ENCODE measurements at regions not wholly inside any gene's neighbourhood (a gene's known extent, or its start where the extent isn't known, plus 50 kb on each side); places are given as distances from the start of the nearest gene placed in this dataset.

DNA sequence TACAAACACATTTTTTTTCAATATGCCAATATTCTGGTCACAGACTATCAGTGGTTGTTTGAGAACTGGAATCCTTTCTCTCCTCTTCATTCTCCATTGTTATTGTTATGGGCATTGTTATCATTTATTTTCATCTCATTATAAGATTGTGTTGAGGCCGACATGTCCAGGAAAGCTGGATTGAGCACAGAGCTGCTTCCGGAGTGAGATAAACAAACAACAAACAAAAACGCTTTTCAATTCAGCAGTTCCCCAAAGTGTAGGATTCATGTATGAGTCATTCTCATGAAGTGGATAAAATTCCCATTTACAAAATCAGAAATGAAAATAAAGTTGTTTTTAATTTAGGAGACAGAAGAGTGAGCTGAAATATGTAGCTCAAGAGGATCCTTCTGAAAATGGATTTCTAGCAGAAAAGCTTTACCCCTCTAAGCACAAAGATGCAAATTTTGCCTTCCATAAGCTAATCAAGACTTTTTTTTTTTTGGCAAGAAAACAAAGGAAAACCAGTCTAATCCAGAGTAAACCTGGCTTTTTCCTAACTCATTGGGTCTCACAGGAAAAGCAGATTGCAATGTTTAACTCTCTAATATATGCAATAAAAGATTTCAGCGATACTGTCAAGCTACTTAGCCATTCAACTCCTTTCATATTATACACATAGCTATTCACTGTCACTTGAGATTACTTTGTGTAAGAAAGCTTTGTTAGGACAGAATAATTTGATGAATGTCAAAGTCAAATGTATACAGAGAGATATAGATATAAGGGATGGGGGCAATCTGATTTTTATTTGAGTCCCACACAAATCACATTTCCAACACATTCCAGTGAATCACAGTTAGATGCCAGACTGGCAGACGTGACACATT, 1441.7 kb upstream of the CELF4 start:
- H3K9me3 ChIP-seq = no peaks in the 10 kb centered on the region
- DNase-seq (no peak), ATAC-seq (ENCODE audit: low FRiP score in 2 of 2) (no peak)
- no peak for TF ChIP-seq POLR2A (IDR thresholded peaks at IDR 0.05)
- no peak for TF ChIP-seq EP300 (IDR thresholded peaks at IDR 0.05)
- TF ChIP-seq CTCF (IDR thresholded peaks at IDR 0.05) = no peak
- TF ChIP-seq POLR2AphosphoS5 (IDR thresholded peaks at IDR 0.05) = no peak
- no peak overlapping the region for H3K27ac ChIP-seq
- no peaks in the 10 kb centered on the region for H3K27me3 ChIP-seq
- H3K36me3 ChIP-seq = no peaks in the 10 kb centered on the region
- no peaks in the 10 kb centered on the region for H3K4me1 ChIP-seq
- H3K4me3 ChIP-seq = no peak overlapping the region
- 68 to 69% methylated on average over 5 of the region's 5 CpGs for WGBS, 2 donors

GRCh38 chr18:38996056-38996455, 1430.5 kb upstream of the CELF4 start:
- TF ChIP-seq CTCF (IDR thresholded peaks at IDR 0.05) = no peak
- no peak for TF ChIP-seq POLR2AphosphoS5 (IDR thresholded peaks at IDR 0.05)
- no peak for TF ChIP-seq EP300 (IDR thresholded peaks at IDR 0.05)
- TF ChIP-seq POLR2A (IDR thresholded peaks at IDR 0.05) = no peak
- 82 to 87% methylated on average over 3 of the region's 3 CpGs for WGBS, 2 donors
- DNase-seq (no peak), ATAC-seq (ENCODE audit: low FRiP score in 2 of 2) (no peak)
- no peak overlapping the region for H3K4me3 ChIP-seq
- no peak overlapping the region for H3K27ac ChIP-seq
- H3K4me1 ChIP-seq = no peaks in the 10 kb centered on the region
- peaks cover 0 to 1% (median 0%) of the 10 kb centered on the region in 4 donors for H3K9me3 ChIP-seq
- H3K36me3 ChIP-seq = no peaks in the 10 kb centered on the region
- no peaks in the 10 kb centered on the region for H3K27me3 ChIP-seq

DNA sequence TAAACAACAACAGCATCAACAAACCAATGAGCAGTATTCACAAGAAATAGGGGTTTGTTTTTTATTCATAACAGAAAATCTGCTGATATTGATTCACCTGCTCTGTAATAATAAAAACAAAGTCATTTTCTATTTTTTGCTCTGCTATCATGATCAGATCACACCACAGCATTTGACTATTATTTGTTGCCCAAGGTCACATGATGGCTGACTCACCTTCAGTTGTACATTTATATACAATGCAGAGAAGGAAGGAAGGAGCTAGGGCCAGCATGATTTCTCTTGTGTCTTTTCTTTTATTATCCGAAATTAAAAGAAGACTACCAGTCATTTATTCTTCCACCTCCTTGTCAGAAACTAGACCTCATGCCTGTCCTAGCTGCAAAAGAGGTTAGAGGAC, 1427.7 kb upstream of the CELF4 start:
- no peaks in the 10 kb centered on the region for H3K4me1 ChIP-seq
- TF ChIP-seq POLR2A (IDR thresholded peaks at IDR 0.05) = no peak
- TF ChIP-seq EP300 (IDR thresholded peaks at IDR 0.05) = no peak
- no peak for TF ChIP-seq POLR2AphosphoS5 (IDR thresholded peaks at IDR 0.05)
- no peak for TF ChIP-seq CTCF (IDR thresholded peaks at IDR 0.05)
- no peak overlapping the region for H3K27ac ChIP-seq
- ATAC-seq (ENCODE audit: low FRiP score in 2 of 2) (no peak), DNase-seq (no peak)
- H3K4me3 ChIP-seq = no peak overlapping the region
- peaks cover 0 to 3% (median 0%) of the 10 kb centered on the region in 4 donors for H3K9me3 ChIP-seq
- H3K27me3 ChIP-seq = no peaks in the 10 kb centered on the region
- WGBS, 2 donors = 78 to 82% methylated on average over 1 of the region's 1 CpG
- no peaks in the 10 kb centered on the region for H3K36me3 ChIP-seq

DNA sequence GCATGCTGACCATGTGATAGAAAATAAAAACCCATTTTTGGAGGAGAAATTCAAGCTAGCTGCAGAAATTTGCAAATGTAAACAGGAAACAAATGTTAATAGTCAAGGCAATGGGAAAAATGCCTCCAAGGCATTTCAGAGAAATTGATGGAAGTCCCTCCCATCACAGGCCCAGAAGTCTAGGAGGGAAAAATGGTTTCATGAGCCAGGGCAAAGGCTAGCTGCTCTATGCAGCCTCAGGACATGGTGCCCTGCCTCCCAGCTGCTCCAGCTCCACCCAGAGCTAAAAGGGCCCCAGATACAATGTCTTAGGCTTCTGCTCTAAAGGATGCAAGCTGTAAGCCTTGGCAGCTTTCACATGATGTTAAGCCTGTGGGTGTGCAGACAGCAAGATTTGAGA, 1419.4 kb upstream of the CELF4 start:
- TF ChIP-seq POLR2A (IDR thresholded peaks at IDR 0.05) (no peak), POLR2AphosphoS5 (IDR thresholded peaks at IDR 0.05) (no peak), EP300 (IDR thresholded peaks at IDR 0.05) (no peak), CTCF (IDR thresholded peaks at IDR 0.05) (no peak)
- H3K27me3 ChIP-seq = no peaks in the 10 kb centered on the region
- H3K4me1 ChIP-seq = no peaks in the 10 kb centered on the region
- ATAC-seq (ENCODE audit: low FRiP score in 2 of 2) = no peak
- no peaks in the 10 kb centered on the region for H3K36me3 ChIP-seq
- DNase-seq = no peak
- H3K27ac ChIP-seq = no peak overlapping the region
- no peak overlapping the region for H3K4me3 ChIP-seq
- peaks cover 0 to 3% (median 0%) of the 10 kb centered on the region in 4 donors for H3K9me3 ChIP-seq

DNA sequence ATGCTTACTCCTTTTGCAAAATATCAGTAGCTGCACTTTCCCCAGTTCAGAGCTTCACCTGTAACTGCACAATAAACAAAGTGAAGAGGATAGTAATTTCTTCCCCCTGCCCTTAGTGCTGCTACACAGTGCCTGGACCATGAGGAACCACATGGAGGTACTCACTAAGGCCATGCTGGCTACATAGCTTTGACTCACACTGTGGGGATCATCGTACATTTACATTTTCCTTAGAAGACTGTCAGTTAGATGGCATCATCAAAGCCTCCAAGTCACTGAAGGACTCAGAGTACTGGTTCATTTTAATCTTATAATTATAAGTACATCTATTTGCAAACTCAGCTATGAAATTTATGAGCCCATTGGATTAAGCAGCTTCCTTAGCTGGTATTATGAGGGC, 1416.5 kb upstream of the CELF4 start:
- DNase-seq (no peak), ATAC-seq (ENCODE audit: low FRiP score in 2 of 2) (no peak)
- Histone ChIP-seq H3K4me1 (no peaks in the 10 kb centered on the region), H3K27me3 (no peaks in the 10 kb centered on the region), H3K36me3 (no peaks in the 10 kb centered on the region), H3K4me3 (no peak overlapping the region), H3K9me3 (peaks cover 0 to 3% (median 0%) of the 10 kb centered on the region in 4 donors), H3K27ac (no peak overlapping the region)
- WGBS, 2 donors = 85 to 89% methylated on average over 1 of the region's 1 CpG
- TF ChIP-seq POLR2AphosphoS5 (IDR thresholded peaks at IDR 0.05) (no peak), EP300 (IDR thresholded peaks at IDR 0.05) (no peak), POLR2A (IDR thresholded peaks at IDR 0.05) (no peak), CTCF (IDR thresholded peaks at IDR 0.05) (no peak)
